ENCODE measurements at regions not wholly inside any gene's neighbourhood (a gene's known extent, or its start where the extent isn't known, plus 50 kb on each side); places are given as distances from the start of the nearest gene placed in this dataset.
A peak's percentile ranks its signal among the peaks of the same experiment; 100 is the strongest.

DNA sequence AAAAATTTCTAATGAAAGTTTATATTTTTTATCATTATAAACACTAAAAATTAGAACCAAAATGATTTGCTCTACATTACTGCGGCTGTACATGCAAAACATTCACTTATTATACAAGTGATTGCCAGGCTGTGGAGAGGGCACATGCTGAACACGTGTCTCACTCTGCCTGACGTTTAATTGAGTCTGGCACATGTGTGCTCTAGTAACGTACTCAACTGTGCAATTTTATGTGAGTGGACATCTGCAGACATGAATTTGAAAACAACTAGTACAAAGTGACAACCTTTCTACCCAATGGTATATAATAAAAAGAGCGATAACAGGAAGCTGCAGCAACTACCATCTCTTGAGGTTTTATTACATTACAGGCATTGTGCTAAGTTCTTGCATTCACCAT is 341.4 kb downstream of the KLF12 start (continued):
- TF ChIP-seq TSHZ2 (CRISPR knock-in tag; IDR thresholded peaks at IDR 0.05) = no peak

GRCh38 chr13:73782450-73783449 is 351.5 kb downstream of the KLF12 start:
- no peak for TF ChIP-seq RARB (CRISPR knock-in tag; IDR thresholded peaks at IDR 0.05)
- no peak for TF ChIP-seq CSDC2 (CRISPR knock-in tag; IDR thresholded peaks at IDR 0.05)
- no peak for TF ChIP-seq TSHZ2 (CRISPR knock-in tag; IDR thresholded peaks at IDR 0.05)
- TF ChIP-seq PPARA (CRISPR knock-in tag; IDR thresholded peaks at IDR 0.05; ENCODE audit: borderline replicate concordance) = no peak
- TF ChIP-seq CSRNP3 (CRISPR knock-in tag; IDR thresholded peaks at IDR 0.05) = no peak
- TF ChIP-seq TCF4 (CRISPR knock-in tag; IDR thresholded peaks at IDR 0.05; ENCODE audit: borderline replicate concordance) = no peak
- no peak for TF ChIP-seq ESRRG (CRISPR knock-in tag; IDR thresholded peaks at IDR 0.05)
- no peak for TF ChIP-seq GLIS3 (CRISPR knock-in tag; IDR thresholded peaks at IDR 0.05)
- TF ChIP-seq, protein P1, sequence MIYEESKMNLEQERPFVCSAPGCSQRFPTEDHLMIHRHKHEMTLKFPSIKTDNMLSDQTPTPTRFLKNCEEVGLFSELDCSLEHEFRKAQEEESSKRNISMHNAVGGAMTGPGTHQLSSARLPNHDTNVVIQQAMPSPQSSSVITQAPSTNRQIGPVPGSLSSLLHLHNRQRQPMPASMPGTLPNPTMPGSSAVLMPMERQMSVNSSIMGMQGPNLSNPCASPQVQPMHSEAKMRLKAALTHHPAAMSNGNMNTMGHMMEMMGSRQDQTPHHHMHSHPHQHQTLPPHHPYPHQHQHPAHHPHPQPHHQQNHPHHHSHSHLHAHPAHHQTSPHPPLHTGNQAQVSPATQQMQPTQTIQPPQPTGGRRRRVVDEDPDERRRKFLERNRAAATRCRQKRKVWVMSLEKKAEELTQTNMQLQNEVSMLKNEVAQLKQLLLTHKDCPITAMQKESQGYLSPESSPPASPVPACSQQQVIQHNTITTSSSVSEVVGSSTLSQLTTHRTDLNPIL (CRISPR knock-in tag; IDR thresholded peaks at IDR 0.05; ENCODE audit: low read depth) = no peak
- no peak for TF ChIP-seq ZFP3 (CRISPR knock-in tag; IDR thresholded peaks at IDR 0.05)
- ATAC-seq = no peak

DNA sequence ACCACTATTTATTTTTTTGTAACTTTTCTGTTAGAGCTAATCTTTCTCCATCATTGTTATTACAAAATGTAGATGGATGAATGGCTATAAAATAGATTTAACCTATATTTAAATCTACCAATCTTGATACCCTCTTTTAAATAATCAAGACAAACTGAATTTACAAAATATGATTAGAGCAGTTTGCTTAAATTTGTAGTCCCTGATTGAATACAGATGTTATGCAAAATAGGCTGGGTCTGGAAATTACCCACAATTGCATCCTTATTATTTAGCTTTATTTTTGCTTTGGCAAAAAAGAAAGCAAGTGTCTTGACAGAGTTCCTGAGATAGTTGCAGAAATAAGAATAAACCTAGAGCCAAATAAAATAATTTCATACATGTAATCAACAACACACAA is 352.8 kb downstream of the KLF12 start:
- TF ChIP-seq TCF4 (CRISPR knock-in tag; IDR thresholded peaks at IDR 0.05; ENCODE audit: borderline replicate concordance) = peak; percentile 89
- TF ChIP-seq CSDC2 (CRISPR knock-in tag; IDR thresholded peaks at IDR 0.05) = no peak
- TF ChIP-seq TSHZ2 (CRISPR knock-in tag; IDR thresholded peaks at IDR 0.05) = peak; percentile 53; the same call in 1 of the 2 replicates
- ATAC-seq = no peak

GRCh38 chr13:73779881-73780280 is 354.3 kb downstream of the KLF12 start:
- TF ChIP-seq PATZ1 (CRISPR knock-in tag; IDR thresholded peaks at IDR 0.05; ENCODE audit: borderline replicate concordance) (no peak), CSRNP3 (CRISPR knock-in tag; IDR thresholded peaks at IDR 0.05) (no peak), TCF4 (CRISPR knock-in tag; IDR thresholded peaks at IDR 0.05; ENCODE audit: borderline replicate concordance) (no peak), CSDC2 (CRISPR knock-in tag; IDR thresholded peaks at IDR 0.05) (no peak), ZNF565 (CRISPR knock-in tag; conservative IDR thresholded peaks at IDR 0.05; ENCODE audit: low read depth) (no peak), ZNF8 (CRISPR knock-in tag; IDR thresholded peaks at IDR 0.05) (no peak), OSR1 (CRISPR knock-in tag; IDR thresholded peaks at IDR 0.05) (no peak), SNAI2 (CRISPR knock-in tag; IDR thresholded peaks at IDR 0.05) (no peak), GLIS3 (CRISPR knock-in tag; IDR thresholded peaks at IDR 0.05) (no peak), RARB (CRISPR knock-in tag; IDR thresholded peaks at IDR 0.05) (no peak), ISL1 (CRISPR knock-in tag; IDR thresholded peaks at IDR 0.05) (no peak)
- TF ChIP-seq, protein P1 (CRISPR knock-in tag; IDR thresholded peaks at IDR 0.05; ENCODE audit: low read depth) = no peak
- ATAC-seq = no peak
